ENCODE measurements at regions not wholly inside any gene's neighbourhood (a gene's known extent, or its start where the extent isn't known, plus 50 kb on each side); places are given as distances from the start of the nearest gene placed in this dataset.

DNA sequence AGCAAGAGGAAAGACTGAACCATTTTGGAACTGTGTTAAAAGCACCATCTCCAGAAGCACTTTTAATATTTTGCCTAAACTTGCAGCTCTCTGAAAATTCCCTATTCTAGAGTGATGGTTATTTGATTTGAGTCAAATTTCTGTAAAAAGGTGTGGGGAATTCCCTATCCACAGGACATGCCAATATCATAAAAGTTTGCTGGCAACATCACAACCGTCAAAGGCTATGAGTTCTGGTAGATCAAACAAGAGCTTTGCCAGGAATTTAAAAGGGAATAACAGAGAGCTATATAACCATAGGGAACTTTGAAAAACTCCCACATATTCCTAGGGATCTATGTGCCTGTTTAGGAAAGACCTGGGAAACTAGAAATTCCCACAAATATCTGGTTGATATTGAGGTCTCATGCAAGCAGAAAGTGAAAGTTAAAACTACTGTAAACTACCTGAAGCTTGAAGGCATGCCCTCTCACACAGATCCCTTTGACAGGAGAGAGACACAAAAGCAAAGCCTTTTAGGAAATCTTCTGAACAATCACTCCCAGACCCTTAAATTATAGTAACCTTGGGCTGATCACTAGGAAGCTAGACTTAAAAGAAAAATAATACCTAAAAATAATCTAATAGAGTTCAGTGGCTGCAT, 549.9 kb downstream of the ANXA1 start:
- TF ChIP-seq EZH2 (IDR thresholded peaks at IDR 0.05) (no peak), POLR2AphosphoS5 (IDR thresholded peaks at IDR 0.05; ENCODE audit: borderline replicate concordance, low read depth, low read length) (no peak)
